ENCODE measurements at regions not wholly inside any gene's neighbourhood (a gene's known extent, or its start where the extent isn't known, plus 50 kb on each side); places are given as distances from the start of the nearest gene placed in this dataset.
A peak's percentile ranks its signal among the peaks of the same experiment; 100 is the strongest.
"Not testable (repeated sequence)": the region's sequence is repeated elsewhere in the genome, so short reads cannot be mapped to it uniquely, and the experiment has no call there.

GRCh38 chr1:213539464-213539863 is 448.3 kb upstream of the PROX1 start:
- DNase-seq: no peak

GRCh38 chr1:213541641-213542040 is 446.1 kb upstream of the PROX1 start:
- no peak for DNase-seq

DNA sequence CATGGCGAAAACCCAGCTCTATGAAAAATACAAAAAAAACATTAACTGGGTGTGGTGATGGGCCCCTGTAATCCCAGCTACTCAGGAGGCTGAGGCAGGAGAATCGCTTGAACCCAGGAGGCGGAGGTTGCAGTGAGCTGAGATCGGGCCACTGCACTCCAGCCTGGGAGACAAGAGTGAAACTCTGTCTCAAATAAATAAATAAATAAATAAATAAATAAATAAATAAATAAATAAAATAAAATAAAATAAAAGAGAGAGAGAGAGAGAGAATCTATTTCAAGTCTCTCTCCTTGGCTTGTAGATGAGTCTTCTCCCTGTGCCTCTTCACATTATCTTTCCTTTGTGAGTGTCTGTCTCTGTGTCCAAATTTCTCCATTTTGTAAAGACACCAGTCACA is 442.6 kb upstream of the PROX1 start:
- not testable (repeated sequence) for DNase-seq

DNA sequence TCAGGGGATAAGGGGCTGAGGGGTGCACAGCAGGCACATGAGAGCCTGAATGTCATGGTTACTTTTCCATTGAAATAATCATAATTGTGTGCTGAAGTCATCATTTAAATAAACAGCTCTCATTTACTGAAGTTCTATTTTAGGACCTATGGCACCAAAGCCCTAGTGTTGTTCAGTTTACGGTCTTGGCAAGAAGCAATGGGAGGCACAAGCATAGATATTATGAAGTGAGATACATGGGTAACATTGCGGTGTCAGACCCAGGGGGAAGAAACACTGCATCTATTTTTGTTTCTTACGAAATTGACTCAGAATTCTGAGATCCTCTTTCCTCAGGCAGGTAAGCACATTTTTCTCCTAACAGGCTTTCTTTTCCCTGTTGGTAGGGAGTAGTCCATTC is 437.8 kb upstream of the PROX1 start:
- DNase-seq: no peak

DNA sequence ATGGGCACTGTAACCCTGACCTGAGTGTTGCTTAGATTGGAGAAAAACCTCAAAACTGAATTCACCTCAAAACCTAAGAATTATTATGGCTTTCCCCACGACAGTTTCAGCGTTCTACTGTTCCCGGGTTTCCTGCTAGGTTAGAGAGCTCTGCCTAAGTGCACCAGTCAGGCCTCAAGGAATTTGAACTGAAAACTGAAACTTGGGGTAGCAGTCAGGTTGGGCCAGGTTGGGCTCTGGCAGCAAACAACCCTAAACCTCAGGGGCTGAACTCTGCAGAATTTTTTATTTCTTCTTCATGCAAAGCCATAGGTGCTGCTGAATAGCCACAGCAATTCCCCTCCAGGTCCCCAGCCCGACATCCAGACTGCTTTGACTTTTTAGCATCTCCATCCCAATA is 437.0 kb upstream of the PROX1 start:
- DNase-seq: no peak

DNA sequence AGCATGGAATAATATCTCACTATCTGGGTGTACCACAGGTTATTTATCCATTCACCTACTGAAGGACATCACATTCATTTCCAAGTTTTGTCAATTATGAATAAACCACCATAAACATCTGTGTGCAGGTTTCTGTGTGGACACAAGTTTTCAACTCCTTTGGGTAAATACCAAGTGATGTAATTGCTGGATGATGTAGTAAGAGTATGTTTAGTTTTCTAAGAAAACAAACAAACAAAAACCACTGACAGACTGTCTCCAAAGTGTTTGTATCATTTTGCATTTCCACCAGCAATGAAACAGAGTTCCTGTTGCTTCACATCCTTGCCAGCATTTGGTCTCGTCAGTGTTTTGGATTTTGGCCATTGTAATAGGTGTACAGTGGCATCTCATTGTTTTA is 435.7 kb upstream of the PROX1 start:
- DNase-seq: no peak

DNA sequence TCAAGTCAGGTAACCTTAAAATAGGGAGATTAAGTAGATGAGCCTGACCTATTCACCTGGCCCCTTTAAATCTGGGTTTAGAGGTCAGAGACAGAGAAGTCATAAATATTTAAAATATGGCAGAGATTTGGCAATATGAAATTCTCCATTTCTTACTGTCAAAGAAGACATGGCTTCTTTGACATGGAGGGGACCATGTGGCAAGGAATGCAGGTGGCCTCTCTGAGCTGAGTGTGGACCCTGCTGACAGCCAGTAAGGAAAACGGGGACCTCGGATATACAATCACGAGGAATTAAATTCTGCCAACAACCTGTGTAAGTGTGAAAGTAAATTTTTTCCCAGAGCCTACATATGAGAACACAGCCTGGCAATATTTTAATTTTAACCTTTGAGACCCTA is 427.5 kb upstream of the PROX1 start:
- DNase-seq: no peak

DNA sequence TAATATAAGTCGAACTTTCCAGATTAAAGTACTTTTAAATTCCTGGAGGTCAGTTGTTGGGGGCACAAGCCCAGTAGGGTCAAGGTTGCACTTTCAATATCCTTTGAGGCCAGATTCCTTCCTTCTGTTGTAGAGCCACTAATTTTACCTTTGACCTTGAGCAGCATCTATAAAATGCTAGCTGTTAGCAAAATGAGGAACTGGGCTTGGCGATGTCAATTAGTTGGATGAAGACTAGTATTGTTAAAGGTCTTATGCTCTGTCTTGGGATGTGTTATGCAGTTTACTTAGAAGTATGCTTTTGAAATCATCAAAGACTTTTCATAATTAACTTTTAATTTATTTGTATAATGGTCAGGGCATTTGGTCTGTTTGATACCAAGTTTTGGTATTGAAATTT is 425.9 kb upstream of the PROX1 start:
- DNase-seq: no peak

GRCh38 chr1:213564215-213564659 is 423.5 kb upstream of the PROX1 start:
- peak; percentile 19 for DNase-seq

DNA sequence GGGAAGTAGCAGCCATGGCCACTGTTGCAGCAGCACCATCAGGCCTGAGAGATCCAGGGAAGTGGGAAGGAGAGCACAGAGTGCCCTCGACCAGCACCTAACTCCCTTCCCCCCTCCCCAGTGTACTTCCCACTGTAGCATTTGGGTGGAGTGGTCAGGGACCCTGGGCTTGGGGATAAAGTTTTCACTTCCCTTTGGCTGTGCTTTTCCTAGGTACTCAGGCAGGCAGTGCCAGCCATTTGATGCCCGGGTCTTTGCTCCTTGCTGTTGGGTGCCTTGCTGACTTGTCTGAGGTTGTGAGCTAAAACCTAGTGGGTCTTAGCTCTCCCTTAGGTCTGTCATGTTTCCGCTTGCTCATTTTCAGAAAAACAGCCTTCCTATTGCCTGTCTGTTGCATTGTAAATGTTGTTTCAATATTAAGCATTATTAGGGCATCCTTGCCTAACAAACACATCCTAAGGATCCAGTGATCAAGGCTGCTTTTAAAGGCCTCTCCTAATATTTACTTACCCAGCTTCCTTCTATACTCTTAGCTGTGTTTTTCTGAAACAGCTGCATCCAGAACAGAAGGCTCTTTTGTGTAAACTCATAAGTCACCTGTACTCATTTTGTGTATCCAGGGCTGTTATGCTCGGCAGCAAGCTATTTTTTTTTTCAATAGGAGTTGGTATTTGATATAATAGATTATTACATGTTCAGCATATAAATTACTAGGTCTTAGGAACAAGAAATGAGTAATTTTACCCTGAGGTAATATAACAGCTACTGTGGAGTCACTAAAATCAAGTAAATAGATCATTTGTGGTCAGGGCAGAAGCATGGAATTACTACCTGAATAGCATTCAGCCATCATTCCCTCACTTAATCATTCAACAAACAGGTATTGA is 418.6 kb upstream of the PROX1 start:
- DNase-seq: no peak

- no peak for DNase-seq
Measured at GRCh38 chr1:213569816-213570150, 418.0 kb upstream of the PROX1 start.

GRCh38 chr1:213570487-213570886 is 417.3 kb upstream of the PROX1 start:
- no peak for DNase-seq

DNA sequence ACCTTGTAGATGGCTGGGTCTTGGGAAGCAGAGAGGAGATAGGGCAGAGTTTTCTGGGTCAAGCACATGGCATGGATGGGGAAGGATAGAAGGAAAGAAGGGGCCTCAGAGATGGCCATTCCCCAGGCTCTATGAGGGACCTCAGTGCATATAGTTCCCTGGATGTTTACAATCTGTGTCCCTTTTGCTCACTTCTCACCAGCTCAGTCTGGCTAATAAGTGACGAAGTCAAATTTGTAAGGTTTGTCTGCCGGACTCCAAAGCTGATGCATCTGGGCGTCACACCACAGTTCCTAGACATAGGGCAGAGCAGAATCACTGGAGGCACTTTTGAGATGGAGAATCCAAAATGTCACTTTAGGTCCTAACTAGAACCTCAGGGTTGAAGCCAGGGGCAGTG is 416.4 kb upstream of the PROX1 start:
- DNase-seq: no peak

GRCh38 chr1:213571843-213572242 is 415.9 kb upstream of the PROX1 start:
- DNase-seq: no peak

- DNase-seq: no peak
Measured at GRCh38 chr1:213572912-213573647, 414.7 kb upstream of the PROX1 start.

- no peak for DNase-seq
Measured at GRCh38 chr1:213573648-213574009, 414.1 kb upstream of the PROX1 start.

- DNase-seq: no peak
Measured at GRCh38 chr1:213582976-213583567, 404.7 kb upstream of the PROX1 start.

DNA sequence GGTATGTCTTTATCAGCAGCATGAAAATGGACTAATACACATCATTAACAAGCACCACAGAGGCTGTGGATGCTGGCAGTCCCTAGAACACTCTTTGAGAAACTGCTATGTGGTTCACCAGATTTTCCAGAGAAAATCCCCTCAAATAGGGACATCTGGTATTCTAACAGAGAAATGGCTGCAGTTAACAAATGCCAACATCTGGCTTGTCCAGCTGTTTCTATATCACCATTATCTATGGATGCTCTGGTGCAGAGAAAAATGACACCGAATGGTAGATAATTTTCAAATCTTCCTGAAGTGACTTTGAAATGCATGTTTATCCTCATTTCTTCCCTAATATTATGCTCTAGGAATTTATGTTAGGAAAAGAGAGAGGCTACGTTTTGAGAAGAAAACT is 403.5 kb upstream of the PROX1 start:
- DNase-seq: no peak

DNA sequence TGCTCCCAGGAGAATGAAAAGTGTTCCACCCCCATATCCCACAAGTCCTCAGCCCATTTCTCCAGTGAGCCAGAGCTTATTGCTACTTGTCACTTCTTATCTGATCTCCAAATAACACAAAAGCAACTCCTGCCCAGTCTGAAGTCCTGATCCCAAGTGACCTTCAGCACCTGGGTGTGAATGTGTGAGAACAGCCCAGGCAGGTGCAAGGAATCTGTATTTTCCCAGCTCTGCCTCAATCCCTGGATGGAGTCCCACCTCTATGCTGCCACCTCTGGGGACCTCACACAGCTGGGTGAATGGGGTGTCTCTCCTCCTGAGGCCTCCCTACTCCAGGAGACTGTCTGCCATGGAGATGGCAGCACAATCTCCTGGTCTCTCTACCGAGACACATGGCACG is 402.4 kb upstream of the PROX1 start:
- DNase-seq: no peak

DNA sequence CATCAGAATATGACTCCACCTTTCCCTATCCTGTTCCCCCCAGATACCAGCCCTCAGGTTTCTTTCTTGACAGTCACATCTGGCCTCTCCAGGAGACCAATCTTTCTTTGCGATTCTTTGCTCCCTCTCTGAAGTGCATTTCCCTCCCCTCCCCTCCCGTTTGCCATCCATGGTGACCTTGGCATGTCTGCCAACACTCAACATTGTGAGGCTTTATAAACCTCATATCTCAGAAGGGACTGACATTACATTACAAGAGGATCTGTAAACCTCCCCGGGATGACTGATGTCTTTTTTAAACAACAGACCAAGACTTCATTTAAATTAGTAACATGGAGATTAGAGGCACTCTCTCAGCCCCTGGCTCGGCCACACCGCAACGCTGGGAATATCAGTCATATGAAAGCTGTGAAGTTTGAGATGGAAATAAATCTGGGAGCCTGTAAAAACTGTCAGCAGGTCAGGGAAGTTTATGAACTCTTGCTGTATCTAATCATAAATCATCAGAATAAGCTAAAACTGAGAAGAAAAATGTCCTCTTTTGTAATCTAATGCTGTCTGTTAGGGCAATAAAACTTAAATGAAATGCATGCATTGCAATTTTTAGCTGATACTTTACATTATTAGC is 401.7 kb upstream of the PROX1 start:
- DNase-seq: no peak

- DNase-seq: no peak
Measured at GRCh38 chr1:213586587-213586972, 401.2 kb upstream of the PROX1 start.

GRCh38 chr1:213596729-213597128 is 391.0 kb upstream of the PROX1 start:
- no peak for DNase-seq

DNA sequence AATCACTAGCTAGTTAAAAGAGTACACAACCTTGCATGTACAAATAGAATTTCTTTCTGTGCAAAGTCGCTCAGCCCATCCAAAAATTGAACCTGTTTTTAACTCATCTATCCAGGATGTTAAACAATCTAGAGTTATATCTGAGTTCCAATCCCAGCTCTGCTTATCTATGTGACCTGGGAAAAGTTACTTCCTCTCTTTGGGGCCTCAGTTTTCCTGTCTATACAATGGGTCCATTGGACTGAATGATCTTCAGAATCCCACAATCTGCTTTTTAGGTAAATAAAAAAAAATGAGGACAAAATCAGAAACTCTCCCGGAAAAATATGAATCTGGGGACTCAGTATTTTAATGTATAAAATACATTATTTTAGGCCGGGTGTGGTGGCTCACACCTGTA is 389.5 kb upstream of the PROX1 start:
- DNase-seq: no peak

GRCh38 chr1:213600879-213601278 is 386.9 kb upstream of the PROX1 start:
- DNase-seq: no peak

Measured in RPMI8226 (cell line).